Upper lobe of left lung (tissue), 4 donors: ENCODE measurements at regions not wholly inside any gene's neighbourhood (a gene's known extent, or its start where the extent isn't known, plus 50 kb on each side); places are given as distances from the start of the nearest gene placed in this dataset.

Source experiments
- CTCF ChIP-seq, 6 experiments: fragments of 450-650 bp in 4 of 6; fragments of 200-600 bp in 2 of 6; sonication (generic) in 2 of 6; IDR thresholded peaks; one replicate each; pipeline ENCODE4 v1.5.1; 2016 to 2019; ENCODE audit warnings: antibody characterized with exemption in 6 of 6
- EP300 ChIP-seq, 4 donors: sonication (generic); formaldehyde crosslinking; IDR thresholded peaks; one replicate each; pipeline ENCODE4 v1.5.1; 2017; ENCODE audit warnings: antibody characterized with exemption in 4 of 4, control low read depth in 2 of 4
- POLR2A ChIP-seq, 4 donors: fragments of 450-650 bp; IDR thresholded peaks; one replicate each; pipeline ENCODE4 v1.5.1; 2016 to 2017; ENCODE audit warnings: antibody characterized with exemption in 4 of 4, mild to moderate bottlenecking in 2 of 4

GRCh38 chrX:104392350-104392749, 137.6 kb upstream of the ESX1 start:
- no peak for TF ChIP-seq POLR2A (IDR thresholded peaks at IDR 0.05)
- TF ChIP-seq CTCF (IDR thresholded peaks at IDR 0.05), result no peak
- no peak for TF ChIP-seq EP300 (IDR thresholded peaks at IDR 0.05)
